ENCODE measurements at regions not wholly inside any gene's neighbourhood (a gene's known extent, or its start where the extent isn't known, plus 50 kb on each side); places are given as distances from the start of the nearest gene placed in this dataset.

DNA sequence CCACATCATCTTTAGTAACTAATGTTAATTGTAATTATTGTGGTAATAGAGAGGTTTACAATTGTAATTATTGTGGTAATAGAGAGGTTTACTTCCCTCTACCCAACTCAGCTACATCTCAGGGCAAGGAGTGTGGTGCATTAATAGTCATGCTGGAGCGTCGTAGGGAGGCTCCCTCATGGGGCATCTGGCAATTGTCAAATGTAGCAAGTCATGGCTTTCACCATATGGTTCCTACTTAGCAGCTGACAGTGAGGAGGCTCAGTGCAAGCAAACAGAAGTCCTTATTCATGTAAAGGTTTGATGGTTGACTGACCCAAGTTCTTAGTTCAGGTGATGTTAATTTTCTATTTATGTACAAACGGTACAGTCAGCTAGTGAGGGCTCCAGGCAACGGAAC lies 1012.0 kb downstream of the FLRT2 start:
- peak; percentile 70 for DNase-seq

DNA sequence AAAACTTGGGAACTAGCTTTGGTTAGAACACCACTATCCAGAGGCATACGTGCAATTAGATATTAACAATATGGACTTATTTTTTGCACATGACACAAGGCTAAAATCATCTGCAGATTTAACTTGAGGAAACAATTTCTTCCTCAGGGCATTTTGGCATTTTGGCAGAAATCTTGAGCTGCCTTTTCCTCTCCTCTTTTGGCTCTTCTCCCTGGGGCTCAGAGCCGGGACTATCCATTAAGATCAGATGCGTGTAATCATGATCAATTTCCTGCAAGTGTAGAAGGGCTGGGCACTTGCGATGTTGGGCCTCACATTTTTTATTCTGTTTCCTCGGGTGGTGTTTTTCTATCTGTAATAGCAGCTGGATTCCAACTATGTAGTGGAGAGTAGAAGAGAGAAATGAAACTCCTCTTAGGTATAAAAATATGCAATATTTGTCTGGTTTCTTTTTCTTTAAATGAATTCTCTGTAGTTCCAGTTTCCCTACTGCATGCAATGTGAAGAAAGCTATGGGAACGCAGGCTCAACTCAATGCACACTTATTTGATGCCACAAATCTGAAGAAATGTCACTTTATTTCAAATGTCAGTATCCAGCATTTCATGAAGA lies 1010.8 kb downstream of the FLRT2 start:
- no peak for DNase-seq

DNA sequence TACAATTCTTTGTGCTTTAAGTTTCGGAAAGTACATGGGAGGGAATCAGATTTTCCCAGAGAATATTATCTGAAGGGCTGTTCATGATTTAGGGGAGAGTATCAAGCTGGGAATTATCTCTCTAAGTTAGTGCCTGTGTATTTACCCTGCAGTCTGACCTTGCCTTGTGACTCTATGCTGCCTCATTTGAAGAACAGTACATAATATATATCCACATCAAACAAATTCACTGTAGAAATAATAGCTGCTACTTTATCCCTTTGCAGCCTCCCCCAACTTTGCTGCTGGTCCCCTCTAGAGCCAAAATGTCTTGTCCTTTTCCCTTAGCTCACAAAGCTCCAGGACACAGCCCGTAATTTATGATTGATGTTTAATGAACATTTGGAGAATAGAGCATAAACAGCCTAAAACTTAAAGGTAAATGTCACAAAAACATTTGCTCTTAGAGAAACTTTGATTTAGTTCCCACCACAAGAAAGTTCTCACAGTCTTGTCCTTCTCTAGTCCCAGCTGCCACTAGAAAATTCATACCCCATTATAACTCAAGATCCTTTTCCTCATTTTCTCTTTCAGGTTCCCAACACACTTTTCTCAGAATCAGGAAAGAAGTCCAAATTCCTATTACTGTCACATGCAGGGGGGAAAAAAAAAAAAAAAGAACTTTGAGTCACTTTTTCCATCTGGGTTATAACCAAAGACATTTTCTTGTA lies 1009.6 kb downstream of the FLRT2 start:
- no peak for DNase-seq

DNA sequence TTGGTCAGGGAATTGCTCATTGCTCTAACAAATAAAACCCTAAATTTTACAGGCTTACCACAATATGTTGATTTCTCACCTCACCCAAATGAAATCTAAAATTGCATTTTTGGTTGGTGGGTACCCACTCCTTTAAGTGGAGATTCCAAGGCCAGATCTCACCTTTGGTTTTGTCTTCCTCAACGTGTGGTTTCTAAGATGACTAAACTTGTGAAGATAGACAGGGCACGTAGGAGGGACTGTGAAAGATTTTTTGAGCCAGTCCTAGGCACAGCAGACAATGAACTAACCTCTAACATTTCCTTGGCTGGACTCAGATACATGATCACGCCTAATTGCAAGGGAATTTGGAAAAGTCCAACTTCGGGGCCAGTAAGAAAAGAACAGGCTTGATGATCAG lies 1003.9 kb downstream of the FLRT2 start:
- no peak for DNase-seq

DNA sequence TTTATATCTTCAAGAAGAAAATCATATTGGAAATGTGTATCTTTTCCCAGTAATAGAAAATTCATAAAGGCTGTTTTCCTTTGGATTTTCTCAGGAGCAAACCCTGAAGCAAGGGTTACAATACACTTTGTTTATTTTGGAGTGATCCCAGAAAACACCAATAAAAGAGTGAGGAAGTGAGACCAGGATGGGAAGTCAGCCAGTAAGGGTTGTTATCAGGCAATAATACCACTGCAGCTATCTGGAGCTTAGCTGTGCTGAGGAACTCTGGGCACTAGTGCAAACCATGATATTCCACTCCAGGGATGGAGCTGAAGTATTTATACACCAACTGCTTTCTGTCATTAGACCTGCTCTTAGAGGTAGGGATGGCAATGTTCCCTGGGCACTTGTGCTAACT lies 1002.3 kb downstream of the FLRT2 start:
- DNase-seq, result no peak

DNA sequence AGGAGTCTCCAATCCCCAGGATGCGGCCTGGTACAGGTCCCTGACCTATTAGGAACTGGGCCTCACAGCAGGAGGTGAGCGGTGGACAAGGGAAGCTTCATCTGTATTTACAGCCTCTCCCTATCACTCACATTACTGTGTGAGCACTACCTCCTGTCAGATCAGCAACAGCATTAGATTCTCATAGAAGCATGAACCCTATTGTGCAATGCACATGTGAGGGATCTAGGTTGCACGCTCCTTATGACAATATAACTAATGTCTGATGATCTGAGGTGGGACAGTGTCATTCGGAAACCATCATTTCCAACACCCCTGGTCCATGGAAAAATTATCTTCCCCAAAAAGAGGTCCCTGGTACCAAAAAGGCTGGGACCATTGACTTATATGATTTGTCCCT lies 1000.5 kb downstream of the FLRT2 start:
- no peak for DNase-seq

DNA sequence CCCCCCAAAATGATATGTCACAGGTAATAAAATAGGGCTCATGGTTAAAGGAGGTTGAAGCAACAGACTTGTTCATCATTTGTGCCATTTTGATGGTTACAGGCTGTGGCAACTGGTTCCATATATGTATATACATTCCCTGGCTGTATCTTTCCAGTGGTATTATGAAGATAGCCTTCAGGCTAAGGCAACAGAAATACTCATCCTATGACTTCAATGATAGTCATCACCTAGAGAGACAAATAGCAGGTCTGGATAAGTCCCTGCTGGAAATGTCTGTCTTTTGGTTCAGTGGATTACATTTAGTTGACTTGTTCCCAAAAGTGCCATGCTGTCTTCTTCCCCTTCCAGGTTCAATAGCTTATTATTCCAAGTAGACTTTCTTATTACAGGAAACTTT lies 997.4 kb downstream of the FLRT2 start:
- DNase-seq, result no peak

DNA sequence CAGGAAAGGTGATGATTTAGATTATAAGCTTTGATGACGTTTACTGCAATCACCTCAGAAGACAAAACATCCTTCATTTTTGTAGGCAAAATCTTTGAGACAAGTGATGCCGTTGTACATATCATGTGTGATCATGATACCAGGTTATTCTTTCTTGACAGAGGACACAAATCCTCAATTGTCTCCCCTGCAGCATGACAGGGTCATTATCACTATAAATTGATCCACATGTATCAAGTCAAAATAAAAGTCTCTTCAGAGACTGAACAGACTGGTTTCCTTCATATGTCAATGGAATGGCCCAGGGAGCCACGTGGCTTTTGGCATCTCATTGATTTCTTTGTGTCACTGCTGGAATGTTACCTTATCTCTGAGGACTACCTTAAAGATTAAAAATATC lies 995.7 kb downstream of the FLRT2 start:
- DNase-seq, result no peak

DNA sequence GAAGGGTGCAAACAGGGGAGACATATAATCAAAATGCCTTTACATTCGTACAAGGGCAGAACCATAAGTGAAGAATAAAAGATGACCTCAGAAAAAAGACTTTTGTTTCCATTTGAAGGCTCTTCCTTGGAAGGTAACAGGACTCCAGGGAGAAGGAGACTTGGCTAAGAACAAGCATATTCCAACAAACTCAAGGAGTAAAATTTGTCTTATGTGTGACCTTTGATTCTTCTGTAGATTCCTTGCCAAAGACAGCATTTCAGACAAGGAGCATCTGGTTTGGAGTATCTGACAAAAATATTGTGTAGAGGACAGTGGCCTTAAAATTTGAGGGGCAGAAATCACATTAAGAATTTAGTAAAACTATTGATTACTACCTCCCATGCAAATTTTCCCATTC lies 991.9 kb downstream of the FLRT2 start:
- DNase-seq, result no peak

DNA sequence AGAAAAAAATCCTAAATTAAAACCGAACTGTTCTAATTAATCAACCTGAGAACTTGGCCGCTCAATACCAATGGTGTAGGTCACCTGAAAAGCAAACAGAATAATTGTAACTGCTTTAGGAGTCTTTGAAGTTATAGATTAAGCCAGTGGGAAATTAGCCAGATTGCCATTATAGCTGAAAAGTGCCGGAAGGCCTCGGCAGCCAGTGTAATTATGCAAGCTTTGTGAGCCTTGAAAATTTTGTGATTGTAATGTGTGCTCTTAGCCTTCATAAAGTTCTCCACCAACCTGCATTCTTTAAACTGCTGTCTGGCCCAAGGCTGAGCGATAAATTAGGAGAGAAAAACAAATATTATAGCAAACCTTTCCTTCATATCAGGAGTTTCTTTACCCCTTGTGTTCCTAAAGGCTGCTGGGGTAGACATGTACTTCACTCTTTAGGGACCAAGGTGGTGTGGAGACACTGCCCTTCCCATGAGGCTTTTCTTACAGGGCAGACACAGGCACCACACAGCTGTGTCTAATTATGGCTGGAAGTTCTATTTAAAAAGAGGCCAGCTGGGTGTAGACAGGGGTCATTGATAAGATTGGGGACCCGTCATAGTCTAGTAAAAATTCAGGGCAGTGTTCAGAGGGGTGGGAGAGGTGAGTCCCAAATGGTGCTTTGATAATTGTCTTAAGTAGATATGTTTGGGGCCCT lies 991.2 kb downstream of the FLRT2 start:
- no peak for DNase-seq

DNA sequence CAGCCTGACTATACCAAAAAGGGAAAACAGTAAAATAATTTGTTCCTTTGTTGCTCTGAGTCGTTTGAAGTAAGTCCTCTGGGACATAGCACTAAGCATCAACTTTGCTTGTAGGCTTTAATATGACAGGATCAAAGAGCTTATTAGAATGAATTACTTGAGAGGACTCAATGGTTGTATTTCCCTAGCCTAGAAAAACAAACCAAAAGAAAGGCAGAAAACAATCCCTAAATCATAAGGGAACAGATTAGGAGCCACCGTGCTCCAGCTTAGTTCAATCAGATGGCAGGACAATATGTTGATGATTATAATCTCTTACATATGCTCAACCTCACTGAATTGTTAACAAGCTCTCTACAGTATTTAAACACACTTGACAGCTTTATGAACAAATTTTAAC lies 988.4 kb downstream of the FLRT2 start:
- DNase-seq, result no peak

DNA sequence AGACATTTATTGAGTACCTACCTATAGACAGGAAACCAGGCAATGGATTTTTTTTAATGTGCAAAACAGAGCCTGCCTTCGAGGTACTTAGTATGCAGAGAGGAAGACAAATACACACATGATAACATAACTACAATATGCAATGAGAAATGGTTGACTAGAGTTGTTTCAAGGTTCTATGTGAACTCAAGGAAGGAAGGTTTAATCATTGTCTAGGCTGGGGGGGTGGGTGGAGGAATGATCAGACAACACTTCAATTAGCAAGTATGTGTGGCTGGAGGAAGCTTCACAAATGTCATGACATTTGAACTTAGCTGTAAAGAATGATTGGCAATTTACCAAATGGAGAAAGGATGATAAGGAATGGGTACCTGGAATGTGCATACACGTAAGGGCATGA lies 985.3 kb downstream of the FLRT2 start:
- DNase-seq, result no peak

DNA sequence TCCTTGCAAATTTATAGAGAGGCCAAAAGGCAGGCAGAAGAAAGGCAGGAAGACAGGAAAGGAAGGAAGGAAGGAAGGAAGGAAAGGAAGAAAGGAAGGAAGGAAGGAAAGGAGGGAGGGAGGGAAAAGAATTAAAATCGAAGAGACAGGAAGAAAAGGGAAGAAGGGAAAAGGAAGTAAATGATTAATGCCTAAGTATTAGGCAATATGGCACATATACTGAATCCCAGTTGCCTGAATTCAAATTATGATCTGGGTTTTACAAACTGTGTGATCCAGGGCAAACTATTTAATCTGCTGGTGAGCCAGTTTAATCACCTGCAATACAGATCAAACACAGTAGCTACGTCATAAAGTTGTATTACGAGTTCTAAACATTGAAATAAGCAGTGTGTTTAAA lies 983.6 kb downstream of the FLRT2 start:
- no peak for DNase-seq

DNA sequence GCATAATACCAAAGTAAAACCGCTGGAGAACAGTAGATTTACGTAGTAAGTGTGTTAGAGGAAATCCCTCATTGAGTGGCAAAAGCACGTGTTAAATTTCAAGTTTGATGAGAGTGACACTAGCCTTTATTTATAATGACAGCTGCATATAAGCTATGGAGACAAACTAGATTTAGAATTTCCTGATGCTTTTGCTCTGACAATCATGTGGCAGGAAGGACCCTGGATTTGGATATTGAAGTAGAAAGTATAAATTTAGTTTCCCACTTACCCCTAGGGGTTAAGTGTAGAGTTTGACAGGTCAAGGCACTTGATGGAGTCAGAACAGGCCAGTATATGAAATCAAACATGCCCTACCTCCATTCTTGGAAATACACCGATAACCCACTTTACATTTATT lies 983.1 kb downstream of the FLRT2 start:
- no peak for DNase-seq

DNA sequence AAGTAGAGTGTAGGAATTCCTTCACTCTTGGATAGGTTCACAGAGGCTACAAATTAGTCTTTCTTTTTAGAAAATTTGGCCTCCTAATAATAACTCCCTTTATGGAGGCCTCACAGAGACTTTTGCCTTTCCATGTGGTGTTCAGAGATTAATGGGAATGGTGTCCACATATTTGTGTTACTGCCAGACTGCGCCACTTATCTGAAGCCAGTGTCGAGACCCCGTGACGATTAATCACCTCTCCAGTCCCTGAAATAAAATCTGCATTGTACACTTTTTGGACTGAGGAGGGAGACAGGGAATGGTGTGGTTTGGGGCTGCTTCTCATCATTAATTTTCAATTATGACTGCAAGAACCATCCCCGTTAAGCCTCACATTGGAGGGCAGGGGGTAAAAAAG lies 980.5 kb downstream of the FLRT2 start:
- no peak for DNase-seq

DNA sequence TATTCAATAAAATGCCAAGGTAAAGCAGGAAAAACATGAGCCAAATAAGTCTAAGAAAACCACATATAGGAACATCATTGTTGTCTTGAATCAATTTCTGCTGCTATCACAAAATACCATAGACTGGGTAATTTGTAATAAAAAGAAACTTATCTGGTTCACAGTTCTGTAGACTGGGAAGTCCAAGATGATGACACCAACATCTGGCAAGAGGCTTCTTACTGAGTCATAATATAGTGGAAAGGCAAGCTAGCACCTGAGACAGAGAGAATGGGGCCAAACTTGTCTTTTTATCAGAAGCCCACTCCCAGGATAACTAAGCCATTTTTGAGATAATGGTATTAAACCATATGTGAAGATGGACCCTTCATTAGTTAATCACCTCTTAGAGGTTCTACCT lies 975.9 kb downstream of the FLRT2 start:
- DNase-seq, result no peak

DNA sequence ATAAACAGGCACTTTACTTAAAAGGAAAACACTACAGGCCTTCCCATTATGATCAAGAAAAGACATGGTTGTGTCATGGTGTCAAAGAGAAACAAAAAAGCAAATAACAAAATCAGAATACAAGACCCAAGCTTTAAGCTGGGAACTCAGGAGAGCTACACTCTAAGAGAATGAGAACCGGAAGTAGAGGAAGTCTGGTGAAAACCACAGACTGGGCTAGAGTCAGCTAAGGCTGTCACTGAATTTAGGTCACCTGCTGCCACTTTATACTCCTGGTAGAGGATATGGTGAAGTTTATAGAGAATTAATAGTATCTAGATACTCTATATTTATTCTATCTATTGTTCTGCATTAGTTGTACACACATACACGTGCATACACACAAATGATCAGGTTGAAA lies 971.7 kb downstream of the FLRT2 start:
- DNase-seq, result no peak

DNA sequence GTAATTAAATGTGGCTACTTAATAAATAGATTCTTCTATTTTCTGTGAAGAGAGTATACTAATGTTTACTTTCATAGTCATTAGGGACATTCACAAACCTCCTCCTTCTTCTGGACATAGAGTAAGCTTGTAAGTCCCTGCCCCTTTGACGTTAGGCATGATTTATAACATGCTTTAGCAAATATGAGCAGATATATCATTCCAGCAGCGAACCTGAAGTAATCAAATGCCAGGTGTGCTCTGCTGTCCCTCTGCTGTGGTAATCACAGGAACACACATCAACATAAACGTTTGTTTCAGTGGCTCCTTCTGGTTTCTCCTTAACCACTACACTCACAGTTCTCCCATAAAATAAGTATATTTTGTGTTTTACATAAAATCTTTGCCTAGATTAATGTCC lies 961.8 kb downstream of the FLRT2 start:
- DNase-seq, result no peak

DNA sequence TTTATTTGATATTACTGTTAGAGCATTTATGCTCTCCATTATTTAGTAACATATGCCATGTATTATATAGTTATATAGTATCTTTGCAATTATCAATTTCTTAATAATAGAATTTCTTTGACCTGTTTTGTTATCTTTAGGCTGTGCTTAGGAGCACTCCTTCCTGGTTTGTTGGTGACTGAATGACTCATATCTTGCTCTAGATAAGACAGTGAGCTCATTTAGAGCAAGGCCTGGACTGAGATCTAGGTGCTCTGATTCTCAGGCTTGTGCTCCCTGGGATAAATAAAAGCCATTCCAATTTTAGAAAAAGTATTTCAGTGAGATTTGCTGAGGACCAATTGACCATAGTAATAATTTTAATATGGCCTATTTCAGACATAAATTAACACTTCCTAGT lies 951.2 kb downstream of the FLRT2 start:
- no peak for DNase-seq

DNA sequence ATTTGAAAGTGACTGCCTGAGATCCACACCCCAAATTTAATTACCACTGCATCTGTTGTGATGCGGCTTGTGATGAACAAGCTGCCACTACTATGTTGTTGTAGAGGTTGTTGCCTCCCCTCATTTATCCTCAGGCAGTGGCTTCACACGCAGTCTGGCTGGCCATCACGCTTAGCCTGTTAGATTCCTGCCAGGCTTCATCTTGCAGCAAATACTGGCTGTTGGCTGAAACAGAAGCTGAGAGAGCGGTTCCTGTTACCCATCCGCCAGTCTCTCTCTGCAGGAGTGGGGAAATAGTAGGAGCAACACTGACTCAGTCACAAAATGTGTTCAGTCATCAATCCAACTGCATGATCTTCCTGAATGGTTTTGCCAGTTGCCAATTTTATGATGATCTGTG lies 934.4 kb downstream of the FLRT2 start:
- no peak for DNase-seq

DNA sequence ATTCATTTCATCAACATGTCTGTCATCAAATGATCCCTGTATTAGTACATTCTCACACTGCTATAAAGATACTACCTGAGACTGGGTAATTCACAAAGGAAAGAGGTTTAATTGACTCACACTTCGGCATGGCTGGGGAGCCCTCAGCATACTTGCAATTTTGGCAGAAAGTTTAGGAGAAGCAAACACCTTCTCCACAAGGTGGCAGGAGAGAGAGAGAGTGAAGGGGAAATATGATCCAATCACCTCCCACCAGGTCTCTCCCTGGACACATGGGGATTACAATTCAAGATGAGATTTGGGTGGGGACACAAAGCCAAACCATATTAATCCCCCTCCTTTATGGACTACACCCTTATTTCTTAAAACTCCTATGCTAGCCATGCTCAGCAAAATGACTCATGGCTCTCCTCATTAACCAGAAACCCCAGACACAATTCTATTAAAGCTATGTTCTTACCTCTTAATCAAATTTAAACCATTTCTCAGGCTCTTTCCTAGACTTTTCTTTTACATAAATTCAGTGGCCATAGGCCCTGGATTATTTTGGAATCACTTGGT lies 932.3 kb downstream of the FLRT2 start:
- DNase-seq, result no peak

DNA sequence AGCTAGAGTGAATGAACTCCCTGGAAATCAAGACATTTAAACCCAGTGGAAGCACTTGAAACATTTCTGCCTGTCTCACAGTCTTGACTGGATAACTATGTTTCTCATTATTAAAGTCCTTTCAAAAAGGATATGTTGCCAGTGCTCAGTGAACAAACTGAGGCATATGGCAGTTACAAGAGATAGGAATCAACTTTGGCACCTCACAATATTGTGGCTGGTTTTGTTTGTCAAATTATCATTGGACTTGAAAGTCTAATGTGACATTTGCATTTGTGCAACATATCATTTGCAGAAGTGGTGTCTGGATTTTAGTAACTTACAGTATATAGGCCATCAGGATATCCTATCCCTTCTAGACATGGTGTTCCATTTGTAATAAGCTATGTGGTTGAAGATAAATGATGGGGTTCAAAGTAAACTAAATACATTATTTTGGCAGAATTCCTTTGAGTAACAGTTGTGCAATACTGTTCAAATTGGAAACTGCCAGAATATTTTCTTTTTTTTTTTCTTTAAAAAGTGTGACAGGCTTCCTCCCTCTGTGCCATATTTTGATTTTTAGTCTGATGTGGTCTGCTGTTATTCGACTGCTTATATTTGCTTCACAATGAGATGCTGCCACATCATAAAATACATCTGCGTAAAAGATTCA lies 927.7 kb downstream of the FLRT2 start:
- no peak for DNase-seq

DNA sequence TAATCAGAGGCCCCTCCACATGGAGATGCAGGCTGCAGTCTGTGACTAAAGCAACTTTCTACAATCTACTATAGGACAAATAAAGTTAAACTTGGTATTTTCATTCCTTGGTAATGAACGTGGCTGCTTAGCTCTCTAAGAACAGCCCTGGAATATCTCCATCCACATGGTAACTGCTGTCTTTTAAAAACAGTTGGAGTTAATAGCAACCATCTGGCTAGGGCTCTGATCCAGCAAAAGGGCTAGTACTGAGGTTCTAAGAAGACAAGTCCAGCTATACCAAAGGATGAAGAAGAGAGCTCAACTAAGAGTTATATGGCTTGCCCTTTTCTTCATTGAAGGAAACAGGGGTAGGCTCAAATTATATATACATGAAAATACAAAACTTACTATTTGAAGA lies 920.1 kb downstream of the FLRT2 start:
- no peak for DNase-seq

DNA sequence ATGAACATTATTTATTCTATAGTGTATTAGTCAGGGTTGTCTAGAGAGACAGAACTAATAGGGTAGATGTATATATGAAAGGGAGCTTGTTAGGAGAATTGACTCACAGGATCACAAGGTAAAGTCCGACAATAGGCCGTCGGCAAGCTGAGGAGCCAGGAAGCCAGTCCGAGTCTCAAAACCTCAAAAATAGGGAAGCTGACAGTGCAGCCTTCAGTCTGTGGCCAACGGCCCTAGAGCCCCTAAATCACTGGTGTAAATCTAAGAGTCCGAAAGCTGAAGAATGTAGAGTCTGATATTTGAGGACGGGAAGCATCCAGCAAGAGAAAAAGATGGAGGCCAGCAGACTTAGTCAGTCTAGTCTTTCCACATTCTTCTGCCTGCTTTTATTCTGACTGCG lies 912.2 kb downstream of the FLRT2 start:
- DNase-seq, result no peak

All from NCI-H2171 (cell line).